ENCODE measurements at regions not wholly inside any gene's neighbourhood (a gene's known extent, or its start where the extent isn't known, plus 50 kb on each side); places are given as distances from the start of the nearest gene placed in this dataset.

GRCh38 chr5:147989239-147989638 lies 74.5 kb upstream of the SPINK5 start:
- no peak for TF ChIP-seq NFRKB (IDR thresholded peaks at IDR 0.05)
- TF ChIP-seq FOXM1 (IDR thresholded peaks at IDR 0.05; ENCODE audit: borderline replicate concordance) = no peak
- no peak for TF ChIP-seq PKNOX1 (IDR thresholded peaks at IDR 0.05)
- TF ChIP-seq HDGF (IDR thresholded peaks at IDR 0.05; ENCODE audit: borderline replicate concordance) = no peak
- no peak for TF ChIP-seq FOXA1 (IDR thresholded peaks at IDR 0.05)
- no peak for TF ChIP-seq SP1 (IDR thresholded peaks at IDR 0.05)
- no peak for TF ChIP-seq FOXK2 (IDR thresholded peaks at IDR 0.05)
- TF ChIP-seq TARDBP (IDR thresholded peaks at IDR 0.05) = no peak
- no peak for TF ChIP-seq BHLHE40 (IDR thresholded peaks at IDR 0.05; ENCODE audit: borderline replicate concordance)
- TF ChIP-seq SUZ12 (IDR thresholded peaks at IDR 0.05) = no peak
- TF ChIP-seq ELF4 (IDR thresholded peaks at IDR 0.05) = no peak
- TF ChIP-seq ARNT (IDR thresholded peaks at IDR 0.05) = no peak

All from HEK293T (cell line).